GM12891 (cell line): ENCODE measurements at regions not wholly inside any gene's neighbourhood (a gene's known extent, or its start where the extent isn't known, plus 50 kb on each side); places are given as distances from the start of the nearest gene placed in this dataset.

Experiments used
- PAX5 ChIP-seq: IDR thresholded peaks from 2 replicates; pipeline ENCODE4 v1.6.1; 2011; ENCODE audit warnings: low read length, moderate library complexity, mild to moderate bottlenecking; ENCODE audit not compliant: insufficient read depth, severe bottlenecking
- POLR2A ChIP-seq: IDR thresholded peaks from 2 replicates; pipeline ENCODE4 v1.6.1; 2011; ENCODE audit warnings: low read depth, low read length, control low read depth
- POLR2AphosphoS5 ChIP-seq: IDR thresholded peaks from 2 replicates; pipeline ENCODE4 v1.6.1; 2011; ENCODE audit warnings: low read depth, low read length, control low read depth
- SPI1 ChIP-seq: IDR thresholded peaks from 2 replicates; pipeline ENCODE4 v1.6.1; 2011; ENCODE audit warnings: low read depth, low read length, control low read depth
- TAF1 ChIP-seq: IDR thresholded peaks from 2 replicates; pipeline ENCODE4 v1.6.1; 2011; ENCODE audit warnings: low read depth, low read length, control low read depth

- TF ChIP-seq POLR2A: no peak
- no peak for TF ChIP-seq SPI1
- TF ChIP-seq POLR2AphosphoS5: no peak
- no peak for TF ChIP-seq TAF1
- TF ChIP-seq PAX5: no peak
Observed at GRCh38 chr7:79971058-79971457, 163.6 kb upstream of the GNAI1 start.
